ENCODE measurements at regions not wholly inside any gene's neighbourhood (a gene's known extent, or its start where the extent isn't known, plus 50 kb on each side); places are given as distances from the start of the nearest gene placed in this dataset.

DNA sequence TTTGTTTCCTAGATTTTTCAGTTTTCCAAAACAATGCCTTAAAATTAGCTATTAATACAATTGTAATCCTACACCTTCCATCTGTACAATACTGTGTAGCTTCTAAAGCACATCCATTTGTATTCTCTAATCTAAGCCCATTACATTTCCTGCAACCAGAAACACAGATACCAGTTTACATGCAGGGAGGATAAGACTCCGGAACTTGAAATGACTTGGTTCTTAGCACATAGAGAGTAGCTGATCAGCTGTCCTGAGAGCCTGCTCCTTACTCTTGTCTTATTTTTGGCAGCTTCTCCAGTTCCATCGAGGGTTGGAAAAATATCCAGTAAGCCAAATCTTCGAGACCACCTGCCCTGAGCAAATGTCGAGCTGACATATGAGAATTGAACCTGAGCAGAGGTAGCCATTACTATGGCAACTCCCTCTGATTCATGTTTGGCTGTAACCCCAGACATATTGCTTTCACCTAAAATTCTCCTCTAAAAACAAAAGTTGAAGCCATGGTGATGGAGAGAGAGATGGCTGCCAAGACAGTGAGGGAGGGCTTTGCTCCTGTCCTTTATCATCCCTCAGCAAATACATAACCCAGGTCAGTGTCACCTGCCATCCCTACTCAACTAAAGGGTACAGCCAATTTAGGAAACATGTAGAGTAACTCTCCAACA is 542.8 kb downstream of the IRS1 start:
- intact Hi-C loops (cut with micrococcal nuclease), result no loop called here
- no peaks in the 10 kb centered on the region for H3K9me3 ChIP-seq (ENCODE audit: control insufficient read depth in 2 of 3, low read length in 3 of 3)
- H3K4me1 ChIP-seq (ENCODE audit: control insufficient read depth in 2 of 2, insufficient read depth in 2 of 2, low read length in 2 of 2), result no peaks in the 10 kb centered on the region
- no peak overlapping the region for H3K27ac ChIP-seq (ENCODE audit: low read depth, low read length)
- Mint-ChIP-seq H3K27me3 (peaks cover 0 to 32% (median 12%) of the 10 kb centered on the region in 5 donors), H3K4me1 (no peaks in the 10 kb centered on the region), H3K27ac (no peak overlapping the region), H3K4me3 (no peak overlapping the region), H3K9me3 (peaks cover 0 to 12% (median 5%) of the 10 kb centered on the region in 11 donors), H3K36me3 (no peaks in the 10 kb centered on the region)
- H3K36me3 ChIP-seq (ENCODE audit: control insufficient read depth in 2 of 3, insufficient read depth in 3 of 3, low read length in 3 of 3), result no peaks in the 10 kb centered on the region
- no peaks in the 10 kb centered on the region for H3K27me3 ChIP-seq (ENCODE audit: control insufficient read depth in 2 of 2, insufficient read depth in 2 of 2, low read length in 2 of 2)
- DNase-seq (no peak), ATAC-seq (no peak)
- ChIA-PET POLR2A (no interaction called here), CTCF (no interaction called here)
- no peak overlapping the region for H3K4me3 ChIP-seq (ENCODE audit: low read length)

- Histone ChIP-seq H3K4me3 (ENCODE audit: low read length) (no peak overlapping the region), H3K36me3 (ENCODE audit: control insufficient read depth in 2 of 3, insufficient read depth in 3 of 3, low read length in 3 of 3) (no peaks in the 10 kb centered on the region), H3K9me3 (ENCODE audit: control insufficient read depth in 2 of 3, low read length in 3 of 3) (no peaks in the 10 kb centered on the region), H3K27ac (ENCODE audit: low read depth, low read length) (no peak overlapping the region), H3K4me1 (ENCODE audit: control insufficient read depth in 2 of 2, insufficient read depth in 2 of 2, low read length in 2 of 2) (no peaks in the 10 kb centered on the region), H3K27me3 (ENCODE audit: control insufficient read depth in 2 of 2, insufficient read depth in 2 of 2, low read length in 2 of 2) (no peaks in the 10 kb centered on the region)
- intact Hi-C loops (cut with micrococcal nuclease), result no loop called here
- Mint-ChIP-seq H3K4me1 (no peaks in the 10 kb centered on the region), H3K27me3 (peaks cover 0 to 32% (median 10%) of the 10 kb centered on the region in 5 donors), H3K27ac (no peak overlapping the region), H3K36me3 (no peaks in the 10 kb centered on the region), H3K4me3 (no peak overlapping the region), H3K9me3 (peaks cover 0 to 12% (median 4%) of the 10 kb centered on the region in 11 donors)
- no peak for DNase-seq
- ChIA-PET POLR2A (no interaction called here), CTCF (no interaction called here)
- no peak for ATAC-seq
Measured at GRCh38 chr2:226256237-226256636, 543.4 kb downstream of the IRS1 start.

DNA sequence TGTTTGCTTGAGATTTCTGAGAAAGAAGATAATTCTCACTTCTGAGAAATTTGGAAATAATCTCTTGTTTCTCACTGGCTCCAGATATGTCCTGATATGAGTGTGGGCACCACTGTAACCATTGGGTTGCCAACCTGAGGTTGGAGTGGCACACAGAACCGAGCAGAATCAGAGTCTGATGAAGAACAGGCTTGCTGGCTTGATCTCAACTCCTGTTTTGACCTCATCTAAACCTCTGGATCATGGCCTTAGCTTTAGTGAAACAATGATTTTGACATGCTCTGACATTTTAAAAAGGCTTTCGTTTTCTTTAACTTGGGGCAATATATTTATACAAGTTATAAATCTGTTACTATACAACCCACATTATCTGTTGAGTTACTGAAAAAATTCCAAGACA is 548.0 kb downstream of the IRS1 start:
- Histone ChIP-seq H3K9me3 (ENCODE audit: control insufficient read depth in 2 of 3, low read length in 3 of 3) (no peaks in the 10 kb centered on the region), H3K4me1 (ENCODE audit: control insufficient read depth in 2 of 2, insufficient read depth in 2 of 2, low read length in 2 of 2) (no peaks in the 10 kb centered on the region), H3K36me3 (ENCODE audit: control insufficient read depth in 2 of 3, insufficient read depth in 3 of 3, low read length in 3 of 3) (no peaks in the 10 kb centered on the region), H3K27me3 (ENCODE audit: control insufficient read depth in 2 of 2, insufficient read depth in 2 of 2, low read length in 2 of 2) (no peaks in the 10 kb centered on the region), H3K27ac (ENCODE audit: low read depth, low read length) (no peak overlapping the region), H3K4me3 (ENCODE audit: low read length) (no peak overlapping the region)
- no peak for ATAC-seq
- H3K9me3 Mint-ChIP-seq, result peaks cover 0 to 12% (median 2%) of the 10 kb centered on the region in 11 donors
- POLR2A ChIA-PET, result no interaction called here
- H3K36me3 Mint-ChIP-seq, result no peaks in the 10 kb centered on the region
- H3K4me1 Mint-ChIP-seq, result no peaks in the 10 kb centered on the region
- H3K27ac Mint-ChIP-seq, result no peak overlapping the region
- intact Hi-C loops (cut with micrococcal nuclease), result no loop called here
- peaks cover 0 to 34% (median 13%) of the 10 kb centered on the region in 5 donors for H3K27me3 Mint-ChIP-seq
- CTCF ChIA-PET, result no interaction called here
- H3K4me3 Mint-ChIP-seq, result no peak overlapping the region
- DNase-seq, result no peak

GRCh38 chr2:226247289-226248275 is 552.0 kb downstream of the IRS1 start:
- no peak overlapping the region for H3K4me3 ChIP-seq (ENCODE audit: low read length)
- H3K27me3 ChIP-seq (ENCODE audit: control insufficient read depth in 2 of 2, insufficient read depth in 2 of 2, low read length in 2 of 2), result no peaks in the 10 kb centered on the region
- no peaks in the 10 kb centered on the region for H3K9me3 ChIP-seq (ENCODE audit: control insufficient read depth in 2 of 3, low read length in 3 of 3)
- no peaks in the 10 kb centered on the region for H3K36me3 ChIP-seq (ENCODE audit: control insufficient read depth in 2 of 3, insufficient read depth in 3 of 3, low read length in 3 of 3)
- DNase-seq (no peak), ATAC-seq (no peak)
- H3K4me1 Mint-ChIP-seq, result no peaks in the 10 kb centered on the region
- H3K9me3 Mint-ChIP-seq, result peaks cover 0 to 25% (median 8%) of the 10 kb centered on the region in 11 donors
- no peak overlapping the region for H3K27ac ChIP-seq (ENCODE audit: low read depth, low read length)
- no peaks in the 10 kb centered on the region for H3K4me1 ChIP-seq (ENCODE audit: control insufficient read depth in 2 of 2, insufficient read depth in 2 of 2, low read length in 2 of 2)
- no peak overlapping the region for H3K27ac Mint-ChIP-seq
- intact Hi-C loops (cut with micrococcal nuclease), result no loop called here
- H3K27me3 Mint-ChIP-seq, result peaks cover 0 to 26% (median 10%) of the 10 kb centered on the region in 5 donors
- peaks cover 0 to 4% (median 0%) of the 10 kb centered on the region in 5 donors for H3K36me3 Mint-ChIP-seq
- H3K4me3 Mint-ChIP-seq, result no peak overlapping the region
- ChIA-PET POLR2A (no interaction called here), CTCF (no interaction called here)

GRCh38 chr2:226234187-226234586 is 565.4 kb downstream of the IRS1 start:
- Histone ChIP-seq H3K27ac (ENCODE audit: low read depth, low read length) (no peak overlapping the region), H3K27me3 (ENCODE audit: control insufficient read depth in 2 of 2, insufficient read depth in 2 of 2, low read length in 2 of 2) (peaks cover 0 to 4% of the 10 kb centered on the region in 2 donors), H3K36me3 (ENCODE audit: control insufficient read depth in 2 of 3, insufficient read depth in 3 of 3, low read length in 3 of 3) (no peaks in the 10 kb centered on the region), H3K4me1 (ENCODE audit: control insufficient read depth in 2 of 2, insufficient read depth in 2 of 2, low read length in 2 of 2) (no peaks in the 10 kb centered on the region), H3K4me3 (ENCODE audit: low read length) (no peak overlapping the region), H3K9me3 (ENCODE audit: control insufficient read depth in 2 of 3, low read length in 3 of 3) (no peaks in the 10 kb centered on the region)
- H3K27me3 Mint-ChIP-seq, result peaks cover 0 to 15% (median 8%) of the 10 kb centered on the region in 5 donors
- ChIA-PET POLR2A (no interaction called here), CTCF (no interaction called here)
- no peak overlapping the region for H3K4me3 Mint-ChIP-seq
- no peak for DNase-seq
- no peak for ATAC-seq
- H3K4me1 Mint-ChIP-seq, result no peaks in the 10 kb centered on the region
- intact Hi-C loops (cut with micrococcal nuclease), result no loop called here
- no peaks in the 10 kb centered on the region for H3K36me3 Mint-ChIP-seq
- H3K27ac Mint-ChIP-seq, result no peak overlapping the region
- H3K9me3 Mint-ChIP-seq, result peaks cover 0 to 2% (median 0%) of the 10 kb centered on the region in 11 donors

DNA sequence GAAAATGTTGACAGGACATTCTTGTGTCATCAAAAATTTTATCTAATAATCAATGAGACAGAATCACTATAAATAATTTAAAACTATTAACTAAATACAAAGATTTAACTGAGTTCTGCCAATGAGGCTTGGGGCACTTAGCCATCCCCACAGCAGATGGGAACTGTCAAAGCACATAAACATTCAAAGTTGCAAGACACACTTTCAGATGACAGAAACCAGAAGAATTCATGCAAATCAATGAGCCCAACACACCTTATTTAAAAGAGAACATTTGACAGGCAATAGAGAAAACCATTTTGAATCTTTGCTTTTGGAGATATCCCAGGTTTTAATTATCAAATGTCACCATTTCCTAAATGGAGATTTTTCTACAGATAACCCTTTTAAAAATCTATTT is 566.2 kb downstream of the IRS1 start:
- intact Hi-C loops (cut with micrococcal nuclease), result no loop called here
- Mint-ChIP-seq H3K4me3 (no peak overlapping the region), H3K4me1 (no peaks in the 10 kb centered on the region), H3K27me3 (peaks cover 0 to 18% (median 8%) of the 10 kb centered on the region in 5 donors), H3K9me3 (peaks cover 0 to 2% (median 0%) of the 10 kb centered on the region in 11 donors), H3K27ac (no peak overlapping the region), H3K36me3 (no peaks in the 10 kb centered on the region)
- Histone ChIP-seq H3K27ac (ENCODE audit: low read depth, low read length) (no peak overlapping the region), H3K27me3 (ENCODE audit: control insufficient read depth in 2 of 2, insufficient read depth in 2 of 2, low read length in 2 of 2) (peaks cover 0 to 4% of the 10 kb centered on the region in 2 donors), H3K9me3 (ENCODE audit: control insufficient read depth in 2 of 3, low read length in 3 of 3) (no peaks in the 10 kb centered on the region), H3K36me3 (ENCODE audit: control insufficient read depth in 2 of 3, insufficient read depth in 3 of 3, low read length in 3 of 3) (no peaks in the 10 kb centered on the region), H3K4me1 (ENCODE audit: control insufficient read depth in 2 of 2, insufficient read depth in 2 of 2, low read length in 2 of 2) (no peaks in the 10 kb centered on the region), H3K4me3 (ENCODE audit: low read length) (no peak overlapping the region)
- CTCF ChIA-PET, result no interaction called here
- ATAC-seq (no peak), DNase-seq (no peak)
- POLR2A ChIA-PET, result no interaction called here

All from naive thymus-derived CD4-positive, alpha-beta T cell (primary cell).